ENCODE measurements at regions not wholly inside any gene's neighbourhood (a gene's known extent, or its start where the extent isn't known, plus 50 kb on each side); places are given as distances from the start of the nearest gene placed in this dataset.

- no peak for DNase-seq
These were observed 125.3 kb downstream of the TSHZ3 start for GRCh38 chr19:31223740-31224534.

GRCh38 chr19:31220540-31220939, 128.7 kb downstream of the TSHZ3 start:
- peak; percentile 14 for DNase-seq

DNA sequence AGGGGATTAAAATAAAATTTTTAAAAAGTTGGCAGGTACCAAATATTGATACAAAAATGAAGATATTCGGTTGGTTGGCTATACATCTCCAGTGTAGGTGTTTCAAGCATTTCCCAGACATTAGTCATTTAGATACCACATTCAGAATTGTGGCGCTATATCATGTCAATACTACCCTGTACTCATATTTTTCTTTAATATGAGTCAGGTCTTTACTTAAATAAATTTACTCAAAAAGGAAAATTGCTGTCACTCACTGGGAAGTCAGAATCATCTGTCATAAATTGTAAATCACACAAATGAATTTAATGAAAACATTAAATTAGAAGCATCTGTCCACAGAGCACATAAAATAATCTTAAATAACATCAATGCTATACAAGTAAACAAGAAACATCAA, 134.2 kb downstream of the TSHZ3 start:
- no peak for DNase-seq

GRCh38 chr19:31214086-31214485, 135.2 kb downstream of the TSHZ3 start:
- DNase-seq: no peak

- DNase-seq: no peak
These were observed 138.1 kb downstream of the TSHZ3 start for GRCh38 chr19:31211088-31211487.

DNA sequence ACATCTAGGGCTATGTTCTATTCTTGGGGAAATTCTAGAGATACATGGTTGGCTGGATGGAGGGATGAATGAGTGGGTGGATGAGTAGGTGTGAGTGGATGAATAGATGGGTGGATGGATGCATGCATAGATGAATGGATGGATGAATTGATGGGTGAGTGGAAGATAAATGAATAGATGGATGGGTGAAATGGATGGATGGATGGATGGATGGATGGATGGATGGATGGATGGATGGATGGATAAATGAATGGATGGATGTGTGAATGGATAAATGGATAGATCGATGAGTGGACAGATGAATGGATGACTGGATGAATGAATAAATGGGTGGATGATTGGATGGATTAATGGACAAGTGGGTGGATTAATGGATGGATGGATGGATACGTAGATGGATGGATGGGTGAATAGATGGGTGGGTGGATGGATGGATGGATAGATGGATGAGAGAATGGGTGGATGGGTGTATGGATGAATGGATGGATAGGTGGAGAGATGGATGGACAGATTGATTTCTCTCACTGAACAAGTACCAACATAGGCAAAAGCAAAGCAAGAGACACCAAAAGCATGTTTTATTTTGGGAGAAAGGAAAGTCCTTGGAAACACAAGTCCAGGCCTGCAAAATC, 143.2 kb downstream of the TSHZ3 start:
- DNase-seq: no peak

DNA sequence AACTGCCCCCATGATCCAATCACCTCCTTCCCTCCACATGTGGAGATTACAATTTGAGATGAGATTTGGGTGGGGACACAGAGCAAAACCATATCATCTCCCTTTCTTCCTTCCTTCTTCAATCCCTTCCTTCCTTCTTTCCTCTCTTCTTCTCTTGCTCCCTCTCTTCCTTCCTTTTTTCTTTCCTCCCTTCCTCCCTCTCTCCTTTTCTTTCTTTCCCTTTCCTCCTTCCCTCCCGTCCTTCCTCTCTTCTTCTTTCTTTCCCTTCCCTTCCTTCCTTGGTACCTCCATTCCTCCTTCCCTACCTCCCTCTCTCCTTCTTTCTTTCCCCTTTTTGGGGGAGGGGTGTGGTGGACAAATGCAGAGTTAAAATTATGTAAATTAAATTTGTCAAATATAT, 145.1 kb downstream of the TSHZ3 start:
- DNase-seq: no peak

DNA sequence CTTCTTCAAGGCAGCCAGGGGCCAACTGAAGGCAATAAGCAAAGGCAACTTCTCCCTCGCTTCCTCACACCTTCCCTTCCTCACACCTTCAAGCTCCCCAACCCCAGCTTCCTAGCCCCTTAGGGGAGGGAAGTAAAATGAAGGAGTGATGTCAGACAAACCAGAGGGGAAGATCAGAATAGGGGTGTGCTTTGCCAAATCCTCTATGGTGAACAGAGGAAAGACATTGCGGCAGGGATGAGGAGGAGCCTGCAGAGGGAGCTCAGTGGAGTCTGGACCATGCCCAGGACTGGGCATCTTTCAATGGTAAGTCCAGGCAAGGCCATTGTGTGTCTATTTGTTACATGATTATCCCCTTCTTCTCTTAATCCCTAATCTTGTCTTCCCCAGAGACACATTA, 164.0 kb downstream of the TSHZ3 start:
- DNase-seq: no peak

DNA sequence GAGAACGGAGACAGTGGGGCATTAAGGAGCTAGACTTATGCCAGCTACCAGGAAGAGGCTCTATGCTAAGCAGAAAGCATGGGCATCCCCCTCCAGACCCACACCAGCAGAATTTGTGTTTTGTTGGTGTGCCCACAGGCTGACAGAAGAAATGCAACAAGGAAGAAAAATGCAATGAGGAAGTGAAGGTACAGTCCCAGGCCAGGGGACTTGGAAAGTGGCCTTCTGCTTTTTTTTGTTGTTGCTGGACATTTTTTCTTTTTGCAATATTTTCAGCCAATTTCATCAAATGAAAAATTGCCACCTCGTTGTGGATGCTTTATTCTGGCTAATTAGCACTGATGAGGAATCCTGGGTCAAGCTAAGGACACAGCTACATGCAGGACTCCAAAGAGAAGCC, 167.7 kb downstream of the TSHZ3 start:
- DNase-seq: no peak

DNA sequence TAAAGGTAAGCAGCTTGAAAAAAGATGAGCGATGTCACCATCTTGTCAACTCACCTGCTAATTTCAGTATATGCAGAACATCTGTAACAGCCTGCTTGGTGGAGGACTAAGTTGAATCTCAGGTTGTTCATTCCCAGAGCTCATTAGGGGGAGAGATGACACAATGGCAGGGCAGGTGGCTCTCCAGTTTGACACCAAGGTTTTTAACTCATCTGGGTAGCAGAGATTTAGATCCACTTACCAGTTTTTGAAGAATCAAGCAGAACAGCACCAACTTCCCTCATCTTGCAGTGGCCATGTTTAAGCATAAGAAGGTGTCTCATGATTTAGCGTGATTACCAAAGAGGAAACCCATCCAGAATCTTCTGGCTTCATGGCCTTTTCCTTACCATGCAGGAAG, 168.3 kb downstream of the TSHZ3 start:
- DNase-seq: no peak

- DNase-seq: no peak
These were observed 169.8 kb downstream of the TSHZ3 start for GRCh38 chr19:31179471-31179852.

GRCh38 chr19:31178833-31179470, 170.3 kb downstream of the TSHZ3 start:
- no peak for DNase-seq

DNA sequence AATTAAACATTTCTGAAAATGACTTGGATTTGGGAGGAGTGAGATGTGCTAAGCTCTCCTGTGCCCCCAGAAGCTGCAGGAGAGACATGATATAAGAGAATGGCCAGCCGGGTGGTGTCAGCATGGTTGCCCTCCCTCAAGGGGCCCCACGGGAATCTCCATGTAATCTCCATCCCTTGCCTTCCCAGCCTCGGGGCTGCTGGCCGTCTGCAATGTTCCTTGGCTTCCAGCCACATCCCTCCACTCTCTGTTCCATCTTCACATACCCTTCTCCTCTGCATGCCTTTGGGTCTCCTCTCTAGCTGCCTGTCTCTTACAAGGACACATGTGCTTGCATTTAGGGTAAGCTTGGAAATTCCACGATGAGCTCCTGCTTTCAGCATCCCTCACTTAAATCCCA, 172.0 kb downstream of the TSHZ3 start:
- DNase-seq: no peak

GRCh38 chr19:31175564-31176348, 173.5 kb downstream of the TSHZ3 start:
- DNase-seq: no peak

GRCh38 chr19:31174948-31175347, 174.3 kb downstream of the TSHZ3 start:
- no peak for DNase-seq

DNA sequence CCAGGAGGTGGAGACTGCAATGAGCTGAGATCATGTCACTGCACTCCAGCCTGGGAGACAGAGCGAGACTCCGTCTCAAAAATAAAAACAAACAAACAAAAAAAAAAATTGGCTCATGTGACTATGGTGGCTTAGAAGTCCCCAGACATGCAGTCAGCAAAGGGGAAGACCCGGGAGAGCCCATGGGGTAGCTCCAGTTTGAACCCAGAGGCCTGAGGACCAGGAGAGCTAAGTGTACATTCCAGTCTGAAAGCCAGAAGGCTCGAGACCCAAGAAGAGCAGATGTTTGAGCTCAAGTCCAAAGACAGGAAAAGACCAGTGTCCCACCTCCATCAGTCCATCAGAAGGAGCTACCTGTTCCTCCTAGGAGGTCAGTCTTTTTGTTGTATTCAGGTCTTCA, 175.2 kb downstream of the TSHZ3 start:
- no peak for DNase-seq

DNA sequence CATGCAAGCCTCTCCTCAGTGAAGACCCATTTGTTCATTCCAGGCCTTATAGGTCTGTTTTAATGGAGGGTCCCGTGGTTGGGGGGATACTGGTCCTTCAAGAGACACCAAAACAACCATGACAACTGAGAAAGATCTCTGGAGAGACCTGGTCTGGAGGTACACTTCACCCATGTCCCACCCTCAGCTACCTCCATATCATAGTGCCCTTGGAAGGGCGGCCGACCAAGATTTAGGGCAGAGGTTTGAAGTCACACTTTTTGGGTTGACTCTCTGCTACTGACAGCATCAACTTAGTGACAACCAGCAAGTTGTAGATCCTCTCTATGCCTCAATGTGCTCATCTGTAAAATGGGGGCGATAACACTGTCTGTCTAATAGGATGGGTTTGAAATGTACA, 177.3 kb downstream of the TSHZ3 start:
- DNase-seq: no peak

- DNase-seq: no peak
These were observed 179.2 kb downstream of the TSHZ3 start for GRCh38 chr19:31170046-31170445.

- no peak for DNase-seq
These were observed 181.1 kb downstream of the TSHZ3 start for GRCh38 chr19:31168106-31168625.

GRCh38 chr19:31167690-31168089, 181.5 kb downstream of the TSHZ3 start:
- no peak for DNase-seq

DNA sequence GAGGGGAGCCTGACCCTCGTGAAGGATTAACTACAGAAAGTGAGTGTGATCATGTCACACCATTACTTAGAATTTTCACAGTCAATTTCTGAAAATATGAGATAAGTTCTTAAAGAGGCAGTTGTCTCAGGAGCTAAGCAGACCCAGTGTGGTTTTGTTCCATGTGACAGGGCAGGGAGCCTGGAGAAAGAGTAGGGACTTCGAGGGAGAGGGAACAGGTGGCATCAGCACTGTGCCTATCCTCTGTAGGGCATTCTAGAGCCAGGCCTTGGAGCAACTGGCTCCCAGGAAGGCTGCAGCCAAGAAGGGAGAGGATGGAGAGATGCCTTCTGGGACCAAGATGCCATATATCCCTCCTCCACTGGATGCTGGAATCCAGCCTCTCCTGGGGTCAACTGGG, 183.0 kb downstream of the TSHZ3 start:
- DNase-seq: no peak

GRCh38 chr19:31164791-31165251, 184.4 kb downstream of the TSHZ3 start:
- DNase-seq: no peak

DNA sequence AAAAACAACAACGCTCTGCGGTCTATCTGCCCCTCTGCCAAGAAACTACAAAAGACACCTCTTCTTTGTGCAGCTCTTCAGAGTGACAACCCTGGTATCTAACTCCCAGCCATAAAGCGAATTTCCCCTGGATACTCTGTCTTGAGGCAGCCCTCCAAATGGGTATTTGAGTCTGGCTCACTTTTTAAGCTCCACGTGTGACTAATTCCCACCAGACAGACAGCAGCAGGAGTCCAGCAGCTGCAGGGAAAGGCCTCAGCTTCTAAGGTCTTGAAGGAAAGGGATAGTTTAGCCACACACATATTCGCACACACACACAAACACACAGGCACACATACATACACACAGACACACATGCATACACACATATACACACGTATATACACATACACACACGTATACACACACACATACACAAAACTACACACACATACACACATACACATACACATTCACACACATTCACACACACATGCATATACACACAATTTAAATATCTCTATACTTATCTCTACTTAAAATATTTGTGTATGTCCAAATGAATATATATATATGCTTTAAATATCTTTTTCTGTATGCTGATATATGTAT, 188.8 kb downstream of the TSHZ3 start:
- DNase-seq: no peak

All from NCI-H526 treated with DMSO at 0.1 percent for 48 hours (cell line).